Activated CD4-positive, alpha-beta memory T cell treated with anti-CD3 and anti-CD28 coated beads, Interleukin-2, amount 10 ng/mL, durations not matched to agents 7 days and 5 days (primary cell): ENCODE measurements at regions not wholly inside any gene's neighbourhood (a gene's known extent, or its start where the extent isn't known, plus 50 kb on each side); places are given as distances from the start of the nearest gene placed in this dataset.
A peak's percentile ranks its signal among the peaks of the same experiment; 100 is the strongest.
"Not testable (repeated sequence)": the region's sequence is repeated elsewhere in the genome, so short reads cannot be mapped to it uniquely, and the experiment has no call there.

ENCODE experiments used
- CTCF ChIA-PET: fragments of 350-600 bp; sonication (Branson Sonifier 250); formaldehyde crosslinking; loops from one replicate; lab custom pipeline; 2021; ENCODE audit warnings: antibody characterized with exemption, inconsistent platforms; lab: Charles Lee
- POLR2A ChIA-PET: fragments of 350-600 bp; sonication (Branson Sonifier 250); formaldehyde crosslinking; loops from one replicate; lab custom pipeline; 2021; ENCODE audit warnings: antibody characterized with exemption; lab: Charles Lee
- DNase-seq: peaks from one replicate; pipeline ENCODE4 v3.0.0-alpha.2; 2020
- H3K27ac Mint-ChIP-seq: one replicate; pipeline ENCODE4 v1.8.0; 2021; ENCODE audit warnings: mild to moderate bottlenecking, mixed read lengths
- H3K27me3 Mint-ChIP-seq: one replicate; pipeline ENCODE4 v1.8.0; 2021; ENCODE audit warnings: mixed read lengths
- H3K36me3 Mint-ChIP-seq: one replicate; pipeline ENCODE4 v1.8.0; 2021; ENCODE audit warnings: low read depth, mixed read lengths
- H3K4me1 Mint-ChIP-seq: one replicate; pipeline ENCODE4 v1.8.0; 2021; ENCODE audit warnings: mixed read lengths
- H3K4me3 Mint-ChIP-seq: one replicate; pipeline ENCODE4 v1.8.0; 2021; ENCODE audit warnings: mild to moderate bottlenecking, mixed read lengths
- H3K9me3 Mint-ChIP-seq: one replicate; pipeline ENCODE4 v1.8.0; 2021; ENCODE audit warnings: mixed read lengths

GRCh38 chr15:20680257-20680815 is 138.7 kb upstream of the GOLGA6L6 start:
- CTCF ChIA-PET, H3K4me1 Mint-ChIP-seq, H3K27me3 Mint-ChIP-seq: not testable (repeated sequence)

GRCh38 chr15:20672470-20672869 is 130.9 kb upstream of the GOLGA6L6 start:
- ChIA-PET POLR2A (no interaction called here), CTCF (no interaction called here)
- Mint-ChIP-seq H3K4me1 (no peaks in the 10 kb centered on the region), H3K36me3 (no peaks in the 10 kb centered on the region), H3K9me3 (no peaks in the 10 kb centered on the region), H3K27me3 (no peaks in the 10 kb centered on the region), H3K27ac (no peak overlapping the region), H3K4me3 (no peak overlapping the region)
- no peak for DNase-seq

More at GRCh38 chr15:20680257-20680815, 138.7 kb upstream of the GOLGA6L6 start:
- POLR2A ChIA-PET, H3K9me3 Mint-ChIP-seq, DNase-seq, H3K36me3 Mint-ChIP-seq, H3K4me3 Mint-ChIP-seq, H3K27ac Mint-ChIP-seq: not testable (repeated sequence)

- no peak for DNase-seq
- H3K27ac Mint-ChIP-seq, result no peak overlapping the region
- H3K36me3 Mint-ChIP-seq, result no peaks in the 10 kb centered on the region
- no peak overlapping the region for H3K4me3 Mint-ChIP-seq
- POLR2A ChIA-PET, result no interaction called here
- no peaks in the 10 kb centered on the region for H3K4me1 Mint-ChIP-seq
- CTCF ChIA-PET, result interaction anchor here (1.6 kb wide), 1 partner anchor 608 kb away, joined by 3 read pairs; no protein-coding TSS in a partner anchor
- H3K27me3 Mint-ChIP-seq, result no peaks in the 10 kb centered on the region
- no peaks in the 10 kb centered on the region for H3K9me3 Mint-ChIP-seq
These were observed 130.1 kb upstream of the GOLGA6L6 start for GRCh38 chr15:20671675-20672074.

DNA sequence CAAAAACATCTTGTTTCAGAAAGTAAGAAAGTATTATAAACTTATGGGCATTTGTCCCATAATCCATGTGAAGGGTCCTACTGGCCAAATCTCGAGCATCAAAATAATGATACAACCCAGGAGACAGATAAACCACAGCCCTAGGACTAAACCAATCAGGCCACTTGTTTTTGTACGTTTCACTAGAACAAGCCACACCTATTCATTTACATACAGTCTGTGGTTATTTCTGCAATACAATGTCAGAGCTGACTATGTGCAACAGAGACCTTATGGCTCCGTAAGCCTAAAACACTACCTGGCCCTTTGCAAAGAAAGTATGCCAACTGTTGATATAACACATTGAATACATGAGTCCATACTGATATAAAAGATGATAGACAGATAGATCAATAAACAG is 124.8 kb upstream of the GOLGA6L6 start:
- POLR2A ChIA-PET, H3K27ac Mint-ChIP-seq, H3K27me3 Mint-ChIP-seq, CTCF ChIA-PET, H3K4me3 Mint-ChIP-seq, H3K4me1 Mint-ChIP-seq, H3K36me3 Mint-ChIP-seq, DNase-seq, H3K9me3 Mint-ChIP-seq: not testable (repeated sequence)

DNA sequence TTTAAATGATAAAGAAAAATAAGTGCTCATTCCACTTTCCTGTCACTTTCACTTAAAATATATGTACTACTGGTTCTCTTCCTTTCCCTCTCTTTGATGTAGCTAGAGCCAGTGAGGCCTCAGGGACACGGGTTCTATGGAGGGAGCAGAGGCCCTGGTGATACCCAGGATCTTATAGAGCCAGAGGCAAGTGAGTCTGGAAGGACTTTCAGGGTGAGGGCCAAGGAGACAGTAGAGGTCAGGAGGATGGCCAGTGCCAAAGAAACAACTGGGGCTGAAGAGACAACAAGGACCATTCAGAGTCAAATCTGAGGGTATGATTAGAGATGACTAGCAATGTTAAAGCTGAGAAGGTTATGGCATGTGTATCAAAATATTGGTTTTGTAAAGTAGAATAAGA is 124.1 kb upstream of the GOLGA6L6 start:
- Mint-ChIP-seq H3K4me3 (no peak overlapping the region), H3K27me3 (no peaks in the 10 kb centered on the region), H3K9me3 (no peaks in the 10 kb centered on the region), H3K27ac (no peak overlapping the region), H3K36me3 (no peaks in the 10 kb centered on the region), H3K4me1 (no peaks in the 10 kb centered on the region)
- POLR2A ChIA-PET, result no interaction called here
- CTCF ChIA-PET, result no interaction called here
- no peak for DNase-seq

- ChIA-PET CTCF (interaction anchor here (0.9 kb wide), 1 partner anchor 624 kb away, joined by 3 read pairs; no protein-coding TSS in a partner anchor), POLR2A (no interaction called here)
- H3K27me3 Mint-ChIP-seq, result no peaks in the 10 kb centered on the region
- no peak for DNase-seq
- H3K36me3 Mint-ChIP-seq, result no peaks in the 10 kb centered on the region
- no peaks in the 10 kb centered on the region for H3K9me3 Mint-ChIP-seq
- H3K4me1 Mint-ChIP-seq, result no peaks in the 10 kb centered on the region
- H3K27ac Mint-ChIP-seq, result no peak overlapping the region
- no peak overlapping the region for H3K4me3 Mint-ChIP-seq
These were observed 117.7 kb upstream of the GOLGA6L6 start for GRCh38 chr15:20659265-20659664.

GRCh38 chr15:20658024-20658423 is 116.4 kb upstream of the GOLGA6L6 start:
- Mint-ChIP-seq H3K27ac (no peak overlapping the region), H3K4me3 (no peak overlapping the region), H3K4me1 (no peaks in the 10 kb centered on the region), H3K9me3 (no peaks in the 10 kb centered on the region), H3K36me3 (no peaks in the 10 kb centered on the region), H3K27me3 (no peaks in the 10 kb centered on the region)
- no peak for DNase-seq
- CTCF ChIA-PET, result no interaction called here
- POLR2A ChIA-PET, result no interaction called here

DNA sequence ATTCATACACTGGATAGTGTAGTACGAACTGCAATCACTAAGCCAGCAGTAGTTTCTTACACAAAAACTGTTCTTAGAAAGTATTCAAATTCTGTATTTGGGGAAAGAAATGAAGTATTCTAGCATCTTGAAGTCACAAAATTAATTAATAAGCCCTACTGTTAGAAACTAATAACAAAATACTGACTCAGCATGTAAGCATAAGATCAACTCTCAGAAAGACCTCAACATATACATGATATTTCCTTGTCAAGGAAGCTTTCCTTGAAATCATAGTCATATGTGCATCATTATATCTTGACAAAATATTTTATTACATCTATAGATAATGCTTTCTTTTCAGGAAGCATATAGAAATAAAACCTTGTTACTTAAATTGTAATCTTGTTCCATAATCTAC is 115.5 kb upstream of the GOLGA6L6 start:
- CTCF ChIA-PET, result no interaction called here
- H3K4me3 Mint-ChIP-seq, result no peak overlapping the region

DNA sequence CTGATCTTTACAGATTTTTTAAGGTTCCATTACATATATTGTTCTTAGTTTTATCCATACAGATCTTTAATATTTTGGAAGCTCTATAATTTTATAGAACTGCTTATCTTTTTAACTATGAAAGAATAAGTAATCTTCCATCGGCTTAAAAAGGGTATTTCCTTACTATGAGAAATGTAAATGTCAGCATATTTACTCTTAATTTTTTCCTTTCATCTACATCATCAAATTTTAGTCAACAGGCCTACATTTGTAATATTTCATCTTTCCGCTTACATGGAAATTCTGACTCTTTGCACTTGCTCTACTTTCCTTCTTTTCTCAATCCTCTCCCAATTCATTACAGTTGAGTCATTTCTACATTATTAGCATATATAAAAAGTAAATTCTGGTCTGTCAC is 111.3 kb upstream of the GOLGA6L6 start:
- no peak for DNase-seq
- POLR2A ChIA-PET, result no interaction called here
- CTCF ChIA-PET, result no interaction called here
- no peaks in the 10 kb centered on the region for H3K27me3 Mint-ChIP-seq
- H3K4me3 Mint-ChIP-seq, result no peak overlapping the region
- H3K9me3 Mint-ChIP-seq, result no peaks in the 10 kb centered on the region
- H3K4me1 Mint-ChIP-seq, result no peaks in the 10 kb centered on the region
- no peak overlapping the region for H3K27ac Mint-ChIP-seq
- H3K36me3 Mint-ChIP-seq, result no peaks in the 10 kb centered on the region

More for the DNA sequence above, 115.5 kb upstream of the GOLGA6L6 start:
- DNase-seq, result no peak
- POLR2A ChIA-PET, result no interaction called here
- Mint-ChIP-seq H3K27ac (no peak overlapping the region), H3K9me3 (no peaks in the 10 kb centered on the region), H3K27me3 (no peaks in the 10 kb centered on the region), H3K36me3 (no peaks in the 10 kb centered on the region), H3K4me1 (no peaks in the 10 kb centered on the region)

GRCh38 chr15:20648402-20648975 is 106.9 kb upstream of the GOLGA6L6 start:
- CTCF ChIA-PET, H3K36me3 Mint-ChIP-seq, H3K9me3 Mint-ChIP-seq, H3K4me3 Mint-ChIP-seq, H3K27me3 Mint-ChIP-seq, H3K27ac Mint-ChIP-seq, POLR2A ChIA-PET, H3K4me1 Mint-ChIP-seq, DNase-seq: not testable (repeated sequence)

- Mint-ChIP-seq H3K4me3 (no peak overlapping the region), H3K27ac (no peak overlapping the region), H3K27me3 (peaks cover 11% of the 10 kb centered on the region), H3K9me3 (no peaks in the 10 kb centered on the region), H3K36me3 (no peaks in the 10 kb centered on the region), H3K4me1 (no peaks in the 10 kb centered on the region)
- DNase-seq, result no peak
- CTCF ChIA-PET, result no interaction called here
- POLR2A ChIA-PET, result no interaction called here
These were observed 105.0 kb upstream of the GOLGA6L6 start for GRCh38 chr15:20646529-20647142.

DNA sequence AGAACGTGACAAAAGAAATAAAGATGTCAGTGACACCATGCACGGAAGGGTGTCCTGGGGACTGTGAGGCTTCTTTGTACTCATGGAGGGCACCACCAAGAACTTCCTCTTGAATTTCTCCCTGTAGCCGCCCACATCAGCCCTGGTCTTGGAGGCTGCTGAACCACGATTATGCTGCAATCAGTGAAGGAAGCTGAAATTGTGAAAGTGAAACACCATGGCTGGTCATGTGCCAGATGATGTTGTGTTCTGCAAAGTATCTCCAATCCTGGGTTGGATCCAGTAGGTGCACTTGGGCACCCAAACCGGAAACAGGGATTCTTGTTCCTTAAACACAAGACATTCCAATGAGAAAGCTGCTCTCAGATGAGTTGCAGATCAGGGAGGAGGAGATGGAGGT is 104.4 kb upstream of the GOLGA6L6 start:
- no peaks in the 10 kb centered on the region for H3K9me3 Mint-ChIP-seq
- H3K27me3 Mint-ChIP-seq, result peaks cover 11% of the 10 kb centered on the region
- DNase-seq, result peak; percentile 41
- no peaks in the 10 kb centered on the region for H3K36me3 Mint-ChIP-seq
- no peaks in the 10 kb centered on the region for H3K4me1 Mint-ChIP-seq
- CTCF ChIA-PET, result no interaction called here
- POLR2A ChIA-PET, result no interaction called here
- no peak overlapping the region for H3K4me3 Mint-ChIP-seq
- no peak overlapping the region for H3K27ac Mint-ChIP-seq

- ChIA-PET CTCF (interaction anchor here (1.1 kb wide), 1 partner anchor 639 kb away, joined by 4 read pairs; no protein-coding TSS in a partner anchor), POLR2A (no interaction called here)
- no peaks in the 10 kb centered on the region for H3K9me3 Mint-ChIP-seq
- no peak overlapping the region for H3K4me3 Mint-ChIP-seq
- DNase-seq, result no peak
- no peaks in the 10 kb centered on the region for H3K36me3 Mint-ChIP-seq
- peaks cover 11% of the 10 kb centered on the region for H3K27me3 Mint-ChIP-seq
- H3K4me1 Mint-ChIP-seq, result no peaks in the 10 kb centered on the region
- no peak overlapping the region for H3K27ac Mint-ChIP-seq
These were observed 103.3 kb upstream of the GOLGA6L6 start for GRCh38 chr15:20644896-20645295.
